ENCODE measurements at regions not wholly inside any gene's neighbourhood (a gene's known extent, or its start where the extent isn't known, plus 50 kb on each side); places are given as distances from the start of the nearest gene placed in this dataset.

DNA sequence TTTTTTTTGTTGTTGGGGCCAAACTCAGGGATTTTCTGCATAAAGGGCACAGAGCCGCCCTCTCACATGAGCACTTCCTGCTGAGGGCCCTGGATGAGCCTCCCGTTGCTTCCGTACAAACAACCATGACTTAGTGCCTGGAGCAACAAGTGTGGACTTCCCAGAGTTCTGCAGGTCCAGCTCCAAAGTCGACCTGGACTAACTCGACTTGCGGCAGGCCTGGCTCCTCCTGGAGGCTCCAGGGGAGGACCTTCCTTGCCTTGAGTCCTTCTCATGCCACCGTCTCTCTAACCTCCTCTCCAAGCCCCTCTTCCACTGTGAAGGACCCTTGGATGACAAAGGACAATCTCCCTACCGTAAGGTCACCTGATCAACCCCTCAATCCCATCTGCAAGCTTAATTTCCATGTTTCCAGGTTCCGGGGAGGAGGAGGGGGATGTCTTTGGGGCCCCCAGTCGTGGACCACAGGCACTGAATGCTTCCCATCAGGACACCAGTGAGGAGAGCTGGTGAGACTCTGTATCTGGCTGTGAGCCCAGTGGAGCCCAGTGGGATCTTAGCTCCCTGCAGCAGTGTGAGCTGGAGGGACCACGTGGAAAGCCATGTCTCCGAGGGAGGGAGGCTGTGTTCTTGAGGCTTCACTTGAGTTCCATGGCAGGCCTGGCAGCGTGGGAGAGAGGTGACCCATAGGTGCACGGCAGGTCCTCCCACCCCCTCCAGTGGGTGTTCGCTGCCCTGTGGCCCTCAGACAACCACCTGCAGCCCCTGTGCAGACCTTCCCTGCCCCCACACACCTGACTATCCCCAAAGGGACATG, 199.5 kb upstream of the PPP2R2D start:
- no peak for DNase-seq (ENCODE audit: low read depth)
- no peak overlapping the region for H3K4me3 ChIP-seq (ENCODE audit: low read depth, low read length)
- no peak for TF ChIP-seq POLR2A (IDR thresholded peaks at IDR 0.05; ENCODE audit: extremely low read depth, insufficient read length)
- TF ChIP-seq, protein P1, sequence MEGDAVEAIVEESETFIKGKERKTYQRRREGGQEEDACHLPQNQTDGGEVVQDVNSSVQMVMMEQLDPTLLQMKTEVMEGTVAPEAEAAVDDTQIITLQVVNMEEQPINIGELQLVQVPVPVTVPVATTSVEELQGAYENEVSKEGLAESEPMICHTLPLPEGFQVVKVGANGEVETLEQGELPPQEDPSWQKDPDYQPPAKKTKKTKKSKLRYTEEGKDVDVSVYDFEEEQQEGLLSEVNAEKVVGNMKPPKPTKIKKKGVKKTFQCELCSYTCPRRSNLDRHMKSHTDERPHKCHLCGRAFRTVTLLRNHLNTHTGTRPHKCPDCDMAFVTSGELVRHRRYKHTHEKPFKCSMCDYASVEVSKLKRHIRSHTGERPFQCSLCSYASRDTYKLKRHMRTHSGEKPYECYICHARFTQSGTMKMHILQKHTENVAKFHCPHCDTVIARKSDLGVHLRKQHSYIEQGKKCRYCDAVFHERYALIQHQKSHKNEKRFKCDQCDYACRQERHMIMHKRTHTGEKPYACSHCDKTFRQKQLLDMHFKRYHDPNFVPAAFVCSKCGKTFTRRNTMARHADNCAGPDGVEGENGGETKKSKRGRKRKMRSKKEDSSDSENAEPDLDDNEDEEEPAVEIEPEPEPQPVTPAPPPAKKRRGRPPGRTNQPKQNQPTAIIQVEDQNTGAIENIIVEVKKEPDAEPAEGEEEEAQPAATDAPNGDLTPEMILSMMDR (IDR thresholded peaks at IDR 0.05; ENCODE audit: low read depth, low read length), result no peak
- TF ChIP-seq, protein P2, sequence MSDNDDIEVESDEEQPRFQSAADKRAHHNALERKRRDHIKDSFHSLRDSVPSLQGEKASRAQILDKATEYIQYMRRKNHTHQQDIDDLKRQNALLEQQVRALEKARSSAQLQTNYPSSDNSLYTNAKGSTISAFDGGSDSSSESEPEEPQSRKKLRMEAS (IDR thresholded peaks at IDR 0.05; ENCODE audit: low read depth, low read length), result no peak
- TF ChIP-seq MYC (IDR thresholded peaks at IDR 0.05; ENCODE audit: low read depth, low read length), result no peak

DNA sequence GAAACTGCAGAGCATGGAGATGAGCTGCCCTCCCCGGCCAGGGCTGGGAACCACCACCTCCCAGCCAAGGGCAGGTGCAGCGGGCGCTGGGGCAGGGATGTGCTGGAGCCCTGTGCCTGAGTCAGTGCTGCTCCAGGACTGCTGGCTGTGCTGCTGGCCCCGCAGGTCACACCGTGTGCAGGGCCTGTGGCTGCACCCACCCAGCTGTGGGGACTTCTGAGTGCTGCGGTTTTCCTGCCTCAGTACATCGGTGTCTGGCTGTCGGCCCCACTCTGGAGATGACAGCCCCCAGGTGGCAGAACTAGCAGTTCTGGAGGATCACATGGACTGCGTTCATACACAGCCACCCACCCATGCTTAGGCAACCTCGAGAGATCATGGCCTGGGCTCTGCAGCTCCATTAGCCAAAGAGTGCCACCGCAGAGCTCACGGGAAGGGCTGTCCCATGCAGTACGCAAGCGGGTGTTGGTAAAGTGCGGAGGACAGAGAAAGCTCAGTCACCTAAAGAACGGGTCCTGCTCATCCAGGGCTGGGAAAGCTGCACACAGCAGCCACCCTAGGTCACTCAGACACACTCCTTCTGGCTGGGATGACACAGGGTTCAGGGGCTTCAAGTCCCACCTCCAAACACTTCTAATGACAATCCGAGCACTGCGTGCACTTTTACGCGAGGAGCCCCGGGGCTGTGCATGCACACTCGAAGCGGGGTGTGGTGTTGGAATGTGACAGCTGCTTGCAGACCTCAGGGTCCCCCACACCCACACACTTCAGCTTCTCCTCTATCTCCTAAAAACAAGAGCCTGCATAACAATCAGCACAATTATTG, 198.1 kb upstream of the PPP2R2D start:
- TF ChIP-seq, protein P1 (IDR thresholded peaks at IDR 0.05; ENCODE audit: low read depth, low read length), result no peak
- TF ChIP-seq MYC (IDR thresholded peaks at IDR 0.05; ENCODE audit: low read depth, low read length) (no peak), POLR2A (IDR thresholded peaks at IDR 0.05; ENCODE audit: extremely low read depth, insufficient read length) (no peak)
- TF ChIP-seq, protein P2 (IDR thresholded peaks at IDR 0.05; ENCODE audit: low read depth, low read length), result no peak
- DNase-seq (ENCODE audit: low read depth), result no peak
- no peak overlapping the region for H3K4me3 ChIP-seq (ENCODE audit: low read depth, low read length)

DNA sequence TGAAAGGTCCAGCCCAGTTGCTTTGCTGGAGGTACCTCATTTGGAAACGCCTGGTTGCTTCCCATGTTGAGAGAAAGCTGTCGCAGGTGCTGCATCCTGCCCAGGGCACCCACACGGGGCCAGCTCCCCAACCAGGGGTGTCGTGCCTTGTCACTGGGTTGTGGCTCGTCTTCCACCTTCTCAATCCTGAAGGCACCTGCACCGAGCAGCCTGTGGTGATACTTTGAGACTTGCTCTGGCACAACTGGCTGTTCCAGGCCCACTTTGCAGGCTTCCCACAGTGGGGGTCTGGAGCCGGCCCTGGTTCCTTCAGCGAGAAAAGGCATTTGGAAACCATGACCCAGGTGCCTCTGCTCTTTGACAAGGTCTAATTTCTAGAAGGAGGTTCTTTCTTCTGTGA, 197.3 kb upstream of the PPP2R2D start:
- no peak overlapping the region for H3K4me3 ChIP-seq (ENCODE audit: low read depth, low read length)
- TF ChIP-seq, protein P1 (IDR thresholded peaks at IDR 0.05; ENCODE audit: low read depth, low read length), result no peak
- TF ChIP-seq MYC (IDR thresholded peaks at IDR 0.05; ENCODE audit: low read depth, low read length) (no peak), POLR2A (IDR thresholded peaks at IDR 0.05; ENCODE audit: extremely low read depth, insufficient read length) (no peak)
- TF ChIP-seq, protein P2 (IDR thresholded peaks at IDR 0.05; ENCODE audit: low read depth, low read length), result no peak
- no peak for DNase-seq (ENCODE audit: low read depth)

DNA sequence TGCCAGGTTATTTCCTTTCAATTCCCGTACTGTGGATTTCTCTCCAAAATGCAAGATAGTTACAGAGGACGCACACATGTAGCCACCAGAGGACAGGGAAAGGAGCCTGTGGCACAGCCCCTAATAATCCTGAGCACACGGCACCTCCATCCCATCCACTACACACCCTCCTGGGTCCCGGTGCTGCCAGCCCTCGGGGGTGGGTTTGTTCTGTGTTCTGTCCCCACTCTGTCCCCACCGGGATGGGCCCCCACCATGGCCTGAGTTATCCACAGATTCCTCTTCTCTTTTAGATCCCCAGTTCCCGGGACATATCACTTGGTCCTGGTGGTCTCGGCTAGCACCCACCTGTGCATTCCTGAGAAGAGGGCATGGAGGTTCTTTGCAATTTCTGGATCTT, 196.9 kb upstream of the PPP2R2D start:
- TF ChIP-seq, protein P2 (IDR thresholded peaks at IDR 0.05; ENCODE audit: low read depth, low read length), result no peak
- TF ChIP-seq MYC (IDR thresholded peaks at IDR 0.05; ENCODE audit: low read depth, low read length) (no peak), POLR2A (IDR thresholded peaks at IDR 0.05; ENCODE audit: extremely low read depth, insufficient read length) (no peak)
- TF ChIP-seq, protein P1 (IDR thresholded peaks at IDR 0.05; ENCODE audit: low read depth, low read length), result no peak
- no peak overlapping the region for H3K4me3 ChIP-seq (ENCODE audit: low read depth, low read length)
- no peak for DNase-seq (ENCODE audit: low read depth)

DNA sequence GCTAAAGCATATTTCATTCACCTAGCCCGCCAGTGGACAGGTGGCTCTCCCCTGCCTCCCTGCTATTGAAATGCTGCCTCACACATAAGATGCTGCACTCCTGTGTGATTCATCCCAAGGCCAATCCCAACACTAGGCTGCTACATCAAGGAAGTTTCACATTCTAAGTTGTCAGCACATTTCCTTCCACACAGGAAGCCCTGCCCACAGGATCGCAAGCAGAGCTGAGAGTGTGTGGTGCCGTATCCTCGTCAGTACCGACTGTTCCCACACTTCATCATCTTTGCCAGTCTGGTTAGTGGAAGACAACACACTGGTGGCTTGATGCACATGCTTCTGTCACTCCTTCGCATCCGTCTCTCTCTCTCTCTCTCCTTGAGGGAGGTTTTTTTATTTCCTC, 194.3 kb upstream of the PPP2R2D start:
- no peak overlapping the region for H3K4me3 ChIP-seq (ENCODE audit: low read depth, low read length)
- no peak for DNase-seq (ENCODE audit: low read depth)
- TF ChIP-seq MYC (IDR thresholded peaks at IDR 0.05; ENCODE audit: low read depth, low read length) (no peak), POLR2A (IDR thresholded peaks at IDR 0.05; ENCODE audit: extremely low read depth, insufficient read length) (no peak)
- TF ChIP-seq, protein P2 (IDR thresholded peaks at IDR 0.05; ENCODE audit: low read depth, low read length), result no peak
- TF ChIP-seq, protein P1 (IDR thresholded peaks at IDR 0.05; ENCODE audit: low read depth, low read length), result no peak

Measured in NB4 (cell line).